IMR-90 (cell line): ENCODE measurements at regions not wholly inside any gene's neighbourhood (a gene's known extent, or its start where the extent isn't known, plus 50 kb on each side); places are given as distances from the start of the nearest gene placed in this dataset.

Source experiments
- ATAC-seq: fragments of 200-7000 bp; cut with Tn5 transposase; 2 replicates; pipeline ENCODE4 v1.9.1; 2020; ENCODE audit warnings: low read depth, mild to moderate bottlenecking, moderate library complexity
- BruUV-seq: library from RNA; stranded (reverse); fragments of 400-500 nt; replicated peaks from 2 replicates; lab custom pipeline; 2021; lab: Mats Ljungman, UMichigan
- CTCF ChIA-PET: fragments of 300-600 bp; formaldehyde crosslinking; extraction: SDS; loops from one replicate; lab custom pipeline; 2021; ENCODE audit warnings: antibody characterized with exemption; lab: Yijun Ruan, JAX
- POLR2A ChIA-PET: fragments of 300-600 bp; sonication (Branson Sonifier 250); formaldehyde crosslinking; loops from one replicate; lab custom pipeline; 2022; ENCODE audit warnings: antibody characterized with exemption; ENCODE audit not compliant: unreplicated experiment; lab: Charles Lee
- DNase-seq: peaks from one replicate; pipeline ENCODE4 v3.0.0; 2013
- H2AFZ ChIP-seq: replicated peaks from 2 replicates; pipeline ENCODE3; 2013; ENCODE audit warnings: low read length, mild to moderate bottlenecking; ENCODE audit not compliant: poor library complexity
- H2AK5ac ChIP-seq: 2 replicates; pipeline ENCODE4 v1.6.1; 2013; ENCODE audit warnings: low read depth, low read length, inconsistent platforms
- H2AK9ac ChIP-seq: replicated peaks from 2 replicates; pipeline ENCODE3; 2013; ENCODE audit warnings: mild to moderate bottlenecking, low read depth, low read length, moderate library complexity; ENCODE audit not compliant: poor library complexity
- H2BK120ac ChIP-seq: 2 replicates; pipeline ENCODE4 v1.6.1; 2013; ENCODE audit warnings: low read depth, low read length, inconsistent platforms
- H2BK15ac ChIP-seq: 3 replicates; pipeline ENCODE4 v1.6.1; 2013; ENCODE audit warnings: low read depth, low read length, inconsistent platforms
- H2BK20ac ChIP-seq: 2 replicates; pipeline ENCODE4 v1.6.1; 2013; ENCODE audit warnings: low read depth, mild to moderate bottlenecking, inconsistent platforms, low read length, moderate library complexity
- H2BK5ac ChIP-seq: 2 replicates; pipeline ENCODE4 v1.6.1; 2013; ENCODE audit warnings: mild to moderate bottlenecking, low read depth, low read length, inconsistent platforms; ENCODE audit not compliant: poor library complexity, severe bottlenecking
- H3K14ac ChIP-seq: replicated peaks from 2 replicates; pipeline ENCODE4 v1.6.1; 2013; ENCODE audit warnings: low read depth, low read length, inconsistent platforms
- H3K18ac ChIP-seq: 2 replicates; pipeline ENCODE4 v1.6.1; 2013; ENCODE audit warnings: low read depth, low read length, control low read depth
- H3K23ac ChIP-seq: 2 replicates; pipeline ENCODE4 v1.6.1; 2013; ENCODE audit warnings: low read depth, low read length, inconsistent platforms
- H3K27ac ChIP-seq: 2 replicates; pipeline ENCODE4 v1.5.1; 2013; ENCODE audit warnings: mild to moderate bottlenecking, control low read depth, low read length; ENCODE audit not compliant: insufficient read depth
- H3K27me3 ChIP-seq: 2 replicates; pipeline ENCODE4 v1.6.1; 2013; ENCODE audit warnings: low read length; ENCODE audit not compliant: control insufficient read depth, insufficient read depth
- H3K36me3 ChIP-seq: 2 replicates; pipeline ENCODE4 v1.6.1; 2013; ENCODE audit warnings: low read length, mixed read lengths; ENCODE audit not compliant: control insufficient read depth, insufficient read depth
- H3K4ac ChIP-seq: 2 replicates; pipeline ENCODE4 v1.6.1; 2013; ENCODE audit warnings: low read depth, low read length, inconsistent platforms
- H3K4me1 ChIP-seq: 2 replicates; pipeline ENCODE4 v1.6.1; 2013; ENCODE audit warnings: low read length, mixed read lengths; ENCODE audit not compliant: control insufficient read depth, insufficient read depth
- H3K4me2 ChIP-seq: 2 replicates; pipeline ENCODE4 v1.6.1; 2013; ENCODE audit warnings: low read depth, mild to moderate bottlenecking, control low read depth, low read length, moderate library complexity
- H3K4me3 ChIP-seq: 2 replicates; pipeline ENCODE4 v1.5.1; 2013; ENCODE audit warnings: low read depth, mild to moderate bottlenecking, control low read depth, low read length, moderate library complexity; ENCODE audit not compliant: insufficient read depth
- H3K56ac ChIP-seq: 2 replicates; pipeline ENCODE4 v1.6.1; 2013; ENCODE audit warnings: low read length, inconsistent platforms; ENCODE audit not compliant: insufficient read depth; ENCODE audit errors: extremely low read depth
- H3K79me1 ChIP-seq, 2 experiments: 2 replicates each; pipeline ENCODE4 v1.6.1; 2013; ENCODE audit warnings: low read length in 2 of 2, inconsistent platforms in 1 of 2, low read depth in 1 of 2
- H3K9ac ChIP-seq: 2 replicates; pipeline ENCODE4 v1.6.1; 2013; ENCODE audit warnings: low read depth, low read length, control low read depth
- H3K9me1 ChIP-seq: 2 replicates; pipeline ENCODE4 v1.6.1; 2013; ENCODE audit warnings: low read length, inconsistent platforms; ENCODE audit not compliant: insufficient read depth
- H3K9me3 ChIP-seq: 2 replicates; pipeline ENCODE4 v1.6.1; 2013; ENCODE audit warnings: low read length; ENCODE audit not compliant: control insufficient read depth, insufficient read depth
- H4K20me1 ChIP-seq: 2 replicates; pipeline ENCODE4 v1.6.1; 2013; ENCODE audit warnings: low read length, inconsistent platforms; ENCODE audit not compliant: insufficient read depth
- H4K5ac ChIP-seq: 2 replicates; pipeline ENCODE4 v1.6.1; 2013; ENCODE audit warnings: mild to moderate bottlenecking, low read depth, low read length, control low read depth
- H4K8ac ChIP-seq, 2 experiments: 2 replicates each; pipeline ENCODE4 v1.6.1; 2013; ENCODE audit warnings: low read depth in 2 of 2, low read length in 2 of 2, control low read depth in 1 of 2, inconsistent platforms in 1 of 2
- H4K91ac ChIP-seq: 2 replicates; pipeline ENCODE4 v1.6.1; 2013; ENCODE audit warnings: low read depth, low read length, inconsistent platforms; ENCODE audit not compliant: insufficient read depth
- ELK1 ChIP-seq: fragments of 150-350 bp; IDR thresholded peaks from 2 replicates; pipeline ENCODE4 v1.6.1; 2016; ENCODE audit warnings: low read depth, mild to moderate bottlenecking, low read length, moderate library complexity, borderline replicate concordance
- WGBS, 2 experiments: methylation state at CpG; one replicate each; pipeline versions ENCODE4 v1.1.5 to v1.1.7; 2013; ENCODE audit warnings: missing lambda C conversion rate in 2 of 2; ENCODE audit not compliant: insufficient read length in 1 of 2; ENCODE audit errors: extremely low coverage in 2 of 2; 5-methylcytosine and 5-hydroxymethylcytosine counted together
- dilution Hi-C: fragments of 300-500 bp; cut with HindIII; formaldehyde crosslinking; loops from one replicate; pipeline ENCODE4 v1.14.3; 2018; ENCODE audit warnings: low sequenced_read_pairs; ENCODE audit not compliant: unreplicated experiment
- in situ Hi-C: fragments of 300-500 bp; cut with MboI; formaldehyde crosslinking; loops from 3 replicates; pipeline ENCODE4 v1.14.3; 2019; ENCODE audit warnings: low sequenced_read_pairs, inconsistent platforms, mixed read lengths
- intact Hi-C: fragments of 100-400 bp; cut with micrococcal nuclease; formaldehyde crosslinking; loops from 2 replicates; pipeline ENCODE4 v1.10.0; 2022

- Histone ChIP-seq H3K27me3 (peaks cover 59% of the 10 kb centered on the region), H2BK5ac (no peak overlapping the region), H2BK120ac (no peak overlapping the region), H4K8ac (no peak overlapping the region), H3K4me3 (no peak overlapping the region), H2BK20ac (no peak overlapping the region), H2AK9ac (no peak overlapping the region), H3K14ac (no peak overlapping the region), H3K9ac (no peak overlapping the region), H2AFZ (no peak overlapping the region), H3K4me1 (no peaks in the 10 kb centered on the region), H3K18ac (no peak overlapping the region), H3K9me3 (no peaks in the 10 kb centered on the region), H3K79me1 (no peaks in the 10 kb centered on the region), H3K4me2 (no peak overlapping the region), H4K91ac (no peak overlapping the region), H4K20me1 (no peaks in the 10 kb centered on the region), H4K5ac (no peak overlapping the region), H3K4ac (no peak overlapping the region), H3K23ac (no peak overlapping the region), H3K27ac (no peak overlapping the region), H3K56ac (no peak overlapping the region), H2BK15ac (no peak overlapping the region), H3K9me1 (no peaks in the 10 kb centered on the region), H3K36me3 (no peaks in the 10 kb centered on the region), H2AK5ac (no peak overlapping the region)
- no peak for TF ChIP-seq ELK1
- intact Hi-C loops (no loop called here), in situ Hi-C loops (no loop called here), dilution Hi-C loops (no loop called here)
- no peak for ATAC-seq
- ChIA-PET POLR2A (no interaction called here), CTCF (no interaction called here)
- 58% methylated on average over 4 of the region's 10 CpGs; no CpG with 5 or more reads in 1 of the 2 experiments for WGBS, 2 experiments
- DNase-seq, result no peak
- no TSS peak for BruUV-seq
Observed at GRCh38 chr4:3706111-3706511, 60.1 kb upstream of the ADRA2C start.
